ENCODE measurements at regions not wholly inside any gene's neighbourhood (a gene's known extent, or its start where the extent isn't known, plus 50 kb on each side); places are given as distances from the start of the nearest gene placed in this dataset.

- no peak for TF ChIP-seq EZH2 (IDR thresholded peaks at IDR 0.05)
- no peak for TF ChIP-seq POLR2AphosphoS5 (IDR thresholded peaks at IDR 0.05; ENCODE audit: borderline replicate concordance, low read depth, low read length)
- TF ChIP-seq FOXP2 (optimal IDR thresholded peaks at IDR 0.05; ENCODE audit: control extremely low read depth, extremely low read length, insufficient read depth) = no peak
Measured at GRCh38 chr9:127556871-127557270, 55.2 kb upstream of the STXBP1 start.
